HG02852 (cell line): ENCODE measurements at regions not wholly inside any gene's neighbourhood (a gene's known extent, or its start where the extent isn't known, plus 50 kb on each side); places are given as distances from the start of the nearest gene placed in this dataset.

Experiments
- ATAC-seq: cut with Tn5 transposase; IDR thresholded peaks from one replicate; pipeline ENCODE4 v1.9.1; 2021; ENCODE audit warnings: mild to moderate bottlenecking, moderate library complexity; ENCODE audit not compliant: unreplicated experiment

- ATAC-seq: no peak
These were observed 194.5 kb downstream of the PSAT1 start for GRCh38 chr9:78491402-78491801.

DNA sequence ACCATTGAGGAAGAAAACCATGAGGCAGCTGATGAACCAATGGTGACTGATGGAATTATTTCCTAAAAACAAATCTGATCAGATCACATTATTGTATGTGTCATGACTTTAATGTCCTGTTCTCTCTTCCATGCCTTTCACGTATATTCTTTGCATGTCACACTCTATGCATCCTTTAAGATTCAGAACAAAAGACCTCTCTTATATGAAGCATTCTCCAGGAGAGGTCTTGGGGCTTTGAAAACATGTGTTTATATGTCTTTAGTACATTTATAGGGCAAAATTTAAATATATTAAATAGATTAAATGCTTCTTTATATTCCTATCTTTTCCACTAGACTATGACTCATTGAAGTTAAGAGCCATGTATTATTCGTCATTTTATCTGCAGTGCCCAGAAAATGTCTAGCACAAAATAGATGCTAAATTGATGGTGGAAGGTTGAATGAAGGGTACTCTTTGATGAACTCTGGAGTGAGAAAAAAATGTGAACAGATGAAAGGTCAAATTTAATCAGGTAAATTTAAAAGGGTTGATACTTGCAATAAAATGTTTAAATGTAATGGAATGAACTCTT lies 196.3 kb downstream of the PSAT1 start:
- no peak for ATAC-seq

DNA sequence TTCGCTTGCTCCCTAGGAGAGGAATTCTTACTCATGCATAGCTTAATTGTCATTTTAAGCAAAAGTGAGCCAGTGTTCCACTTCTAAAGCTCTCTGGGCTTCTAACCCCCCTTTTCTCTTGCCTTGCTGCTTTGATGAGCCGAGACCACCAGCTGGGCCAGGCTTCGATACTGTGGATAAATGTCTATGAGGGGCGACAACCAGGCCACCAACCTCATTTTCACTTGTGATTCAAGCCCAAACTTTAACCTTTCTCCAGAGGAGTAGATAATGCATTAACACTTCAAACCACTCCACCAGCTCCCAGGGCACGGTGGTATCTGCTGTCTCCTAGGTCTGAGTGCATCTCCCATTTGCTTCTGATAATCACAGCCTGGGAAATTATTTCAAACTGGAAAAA lies 205.6 kb downstream of the PSAT1 start:
- ATAC-seq: no peak

DNA sequence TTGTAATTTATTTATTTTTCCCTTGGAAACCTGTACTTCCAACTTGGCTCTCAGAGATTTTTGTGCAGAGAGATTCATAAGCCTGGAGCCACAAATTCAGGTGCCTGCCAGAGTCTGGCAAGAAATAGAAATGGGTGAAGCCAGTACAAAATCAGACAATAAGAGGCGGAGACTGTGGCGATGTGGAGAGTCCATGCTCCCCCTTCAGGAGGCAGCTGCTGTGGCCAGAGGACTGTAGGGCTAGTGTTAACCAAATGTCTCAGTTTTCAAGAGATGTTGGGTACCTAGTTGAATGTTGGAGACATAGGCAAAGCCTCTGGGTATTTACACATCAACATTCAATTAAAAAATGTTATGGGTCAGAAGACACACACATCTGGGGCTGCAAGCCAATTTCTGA lies 208.6 kb downstream of the PSAT1 start:
- no peak for ATAC-seq

- no peak for ATAC-seq
These were observed 210.1 kb downstream of the PSAT1 start for GRCh38 chr9:78507037-78507436.

DNA sequence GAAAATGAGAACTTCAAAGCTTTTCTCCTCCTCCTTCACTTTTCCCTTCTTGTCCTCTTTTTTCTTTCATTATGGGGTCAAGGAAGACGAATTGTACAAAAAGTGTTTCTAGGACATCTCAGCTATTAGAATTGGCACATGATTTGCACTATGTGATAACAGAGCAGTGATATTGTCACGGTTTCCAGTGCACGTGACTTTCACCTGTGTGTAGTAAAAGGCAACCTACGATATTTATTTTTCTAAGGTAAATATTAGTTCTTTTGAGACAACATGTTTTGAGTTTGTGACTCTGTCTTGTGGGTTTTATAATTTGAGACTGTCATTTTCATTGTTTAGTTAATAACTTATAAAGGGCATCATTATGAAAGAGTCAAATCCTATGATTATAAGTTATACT lies 213.1 kb downstream of the PSAT1 start:
- no peak for ATAC-seq

DNA sequence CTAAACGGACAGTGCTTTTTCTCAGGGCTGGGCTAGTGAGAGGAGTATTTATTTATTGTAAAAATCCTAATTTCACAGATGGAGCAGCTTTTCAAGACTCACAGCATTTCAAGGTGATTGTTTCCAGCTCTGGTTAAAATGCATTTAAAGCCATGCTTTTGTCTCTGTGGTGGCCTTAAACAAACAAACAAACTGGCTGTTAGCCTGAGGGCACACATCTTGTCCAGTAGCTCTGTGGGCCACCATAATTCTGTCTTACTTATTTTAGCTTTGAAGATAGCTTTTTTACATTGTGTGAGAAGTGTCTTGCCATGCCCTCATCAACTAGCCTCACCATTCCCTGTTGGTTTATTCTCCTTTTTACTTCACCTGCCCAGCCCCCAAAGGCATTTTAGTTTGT lies 218.2 kb downstream of the PSAT1 start:
- no peak for ATAC-seq

DNA sequence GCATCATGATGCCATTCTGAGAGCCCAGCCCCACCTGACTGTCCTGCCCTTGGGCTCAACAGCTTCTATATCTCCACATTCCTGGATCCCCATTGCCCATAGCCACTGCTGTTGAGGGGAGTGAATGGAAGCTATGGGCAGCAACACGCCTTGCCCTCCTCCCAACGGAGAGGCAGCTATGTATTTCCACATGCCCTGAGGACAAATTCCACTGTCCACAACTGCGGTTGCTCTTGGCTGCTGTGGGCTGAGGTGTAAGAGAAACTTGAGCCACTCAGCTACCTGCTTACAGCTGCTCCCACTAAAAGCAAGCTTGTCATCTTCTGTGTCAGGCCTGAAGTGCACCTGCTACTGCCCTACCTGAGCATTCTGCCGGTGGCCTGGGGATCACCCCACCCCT lies 222.9 kb downstream of the PSAT1 start:
- no peak for ATAC-seq

DNA sequence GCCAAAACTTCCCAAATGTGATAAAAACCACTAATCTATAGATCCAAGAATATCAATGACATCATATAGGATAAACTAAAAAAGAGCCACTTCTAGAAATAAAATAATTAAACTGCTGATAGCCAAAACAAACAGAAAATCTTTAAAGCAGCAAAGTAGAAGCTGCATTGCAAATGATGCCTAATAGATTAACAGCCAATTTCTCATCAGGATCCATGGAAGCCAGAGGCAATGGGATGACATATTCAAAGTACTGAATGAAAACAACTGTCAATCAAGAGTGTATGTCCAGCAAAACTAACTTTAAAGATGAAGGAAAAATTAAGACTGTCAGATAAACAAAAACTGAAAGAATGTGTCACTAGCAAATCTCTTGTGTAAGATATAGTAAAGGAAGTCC lies 224.8 kb downstream of the PSAT1 start:
- no peak for ATAC-seq

DNA sequence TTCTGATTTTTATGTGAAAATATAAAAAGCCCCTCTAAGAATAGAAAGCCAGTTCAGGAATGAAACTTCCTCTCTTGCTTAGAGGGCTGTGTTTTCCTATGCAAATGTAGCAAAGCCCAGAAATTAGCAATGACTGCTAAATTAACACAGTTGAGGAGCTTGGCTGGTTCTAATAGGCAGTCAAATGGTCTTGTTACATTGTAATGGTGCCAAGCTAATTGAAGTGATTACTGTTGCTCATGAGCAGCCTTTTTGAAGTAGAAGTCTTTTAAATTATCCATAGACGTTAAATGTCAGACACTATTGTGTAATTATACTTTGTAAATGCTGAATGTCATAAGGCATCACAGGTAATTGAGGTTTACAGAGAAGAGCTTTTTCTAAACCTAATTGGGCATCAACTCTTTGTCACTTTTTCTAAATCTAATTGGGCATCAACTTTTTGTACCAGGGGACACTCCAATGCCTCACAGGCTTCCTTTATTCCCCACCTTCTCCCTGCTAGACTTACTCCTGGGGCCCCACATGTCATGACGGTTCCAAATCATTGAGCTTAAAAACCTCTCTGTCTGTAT lies 229.1 kb downstream of the PSAT1 start:
- ATAC-seq: no peak

GRCh38 chr9:78533500-78533899 lies 236.6 kb downstream of the PSAT1 start:
- ATAC-seq: no peak

- no peak for ATAC-seq
These were observed 242.3 kb downstream of the PSAT1 start for GRCh38 chr9:78539188-78539587.

- no peak for ATAC-seq
These were observed 243.0 kb downstream of the PSAT1 start for GRCh38 chr9:78539904-78540303.

- no peak for ATAC-seq
These were observed 245.0 kb downstream of the PSAT1 start for GRCh38 chr9:78541868-78542443.

GRCh38 chr9:78542491-78543181 lies 245.7 kb downstream of the PSAT1 start:
- ATAC-seq: no peak

DNA sequence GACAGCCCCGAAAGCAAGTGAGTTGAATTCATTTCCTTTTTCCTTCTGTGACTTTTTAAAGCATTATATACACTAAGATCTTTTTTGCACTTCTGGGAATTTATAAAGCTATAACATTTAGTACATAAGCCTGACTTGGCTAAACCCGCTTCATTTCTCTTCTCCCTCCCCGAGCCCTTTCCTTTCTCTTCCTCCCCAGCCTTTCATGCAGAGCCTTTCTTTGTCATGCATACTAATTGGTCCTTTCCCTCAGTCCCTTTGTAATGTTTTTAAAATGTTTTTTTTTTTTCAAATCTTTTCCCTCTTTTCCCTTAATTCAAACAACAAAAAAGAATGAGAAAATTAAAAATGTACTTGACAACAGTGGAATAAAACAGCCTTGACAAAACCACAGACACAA lies 246.4 kb downstream of the PSAT1 start:
- no peak for ATAC-seq

GRCh38 chr9:78544230-78544629 lies 247.3 kb downstream of the PSAT1 start:
- no peak for ATAC-seq

DNA sequence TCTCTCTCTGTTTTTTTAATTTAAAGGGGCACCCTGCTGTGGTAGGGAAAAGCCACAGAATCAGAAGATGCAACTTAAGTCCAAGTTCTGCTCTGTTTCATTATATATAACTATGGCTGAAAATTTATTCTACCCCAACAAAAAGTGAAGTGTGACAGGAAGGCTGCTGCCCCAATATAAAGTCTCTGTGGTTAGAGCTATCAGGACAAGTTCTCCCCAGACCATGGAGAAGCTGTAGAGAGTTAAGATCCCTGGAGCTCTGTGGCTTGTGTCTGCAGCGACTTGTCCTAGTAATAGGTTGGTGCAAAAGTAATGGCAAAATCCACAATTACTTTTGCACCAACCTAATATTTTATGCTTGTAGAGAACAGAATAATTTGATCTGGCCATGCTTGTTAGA lies 250.9 kb downstream of the PSAT1 start:
- no peak for ATAC-seq

GRCh38 chr9:78548670-78549069 lies 251.7 kb downstream of the PSAT1 start:
- no peak for ATAC-seq

- no peak for ATAC-seq
These were observed 252.8 kb downstream of the PSAT1 start for GRCh38 chr9:78549711-78550110.

- ATAC-seq: no peak
These were observed 255.9 kb downstream of the PSAT1 start for GRCh38 chr9:78552802-78553201.

DNA sequence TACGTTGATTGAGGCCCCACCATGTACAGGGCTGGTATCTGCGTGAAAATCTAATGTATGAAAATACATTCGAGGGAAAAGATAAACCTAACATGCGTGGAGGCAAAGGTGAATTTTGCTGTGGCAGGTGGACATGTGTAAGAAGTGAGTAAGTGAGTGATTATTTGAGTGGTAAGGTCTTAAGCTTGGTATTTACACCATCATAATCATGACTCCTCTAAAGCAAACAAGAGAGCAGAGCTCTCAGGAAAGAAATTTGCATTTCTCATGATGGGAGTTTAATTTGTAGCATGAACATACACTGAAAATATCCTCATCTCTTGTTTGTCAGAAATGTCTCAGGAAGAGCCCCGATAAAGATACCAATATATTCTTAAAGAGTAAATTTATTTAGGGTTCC lies 260.6 kb downstream of the PSAT1 start:
- no peak for ATAC-seq
